GM12878 (cell line): ENCODE measurements at regions not wholly inside any gene's neighbourhood (a gene's known extent, or its start where the extent isn't known, plus 50 kb on each side); places are given as distances from the start of the nearest gene placed in this dataset.

Experiments
- ATAC-seq: fragments of 200-7000 bp; cut with Tn5 transposase; 3 replicates; pipeline ENCODE4 v1.9.1; 2020; ENCODE audit warnings: mild to moderate bottlenecking, moderate library complexity
- BruUV-seq: library from RNA; stranded (reverse); fragments of 400-500 nt; replicated peaks from 2 replicates; lab custom pipeline; 2021; lab: Mats Ljungman, UMichigan
- CTCF ChIA-PET: fragments of 300-600 bp; sonication (Branson Sonifier 250); formaldehyde crosslinking; extraction: SDS; loops from one replicate; lab custom pipeline; 2021; ENCODE audit warnings: inconsistent platforms; lab: Yijun Ruan, JAX
- POLR2A ChIA-PET: fragments of 350-600 bp; formaldehyde crosslinking; extraction: SDS; loops from one replicate; lab custom pipeline; 2021; ENCODE audit warnings: inconsistent platforms; lab: Charles Lee
- RAD21 ChIA-PET: fragments of 300-600 bp; sonication (Branson Sonifier 250); formaldehyde crosslinking; loops from one replicate; lab custom pipeline; 2023; ENCODE audit warnings: antibody characterized with exemption; ENCODE audit not compliant: unreplicated experiment; lab: Charles Lee
- SMC1A ChIA-PET: fragments of 300-600 bp; sonication (Branson Sonifier 250); formaldehyde crosslinking; loops from one replicate; lab custom pipeline; 2023; ENCODE audit not compliant: unreplicated experiment, uncharacterized antibody; lab: Charles Lee
- DNase-seq: peaks from one replicate; pipeline ENCODE4 v3.0.0-alpha.2; 2011; ENCODE audit warnings: low read depth, low spot score
- FAIRE-seq: peaks from 3 replicates; lab custom pipeline; 2011; peaks lifted over from hg19 to GRCh38; lab: Jason Lieb, UNC
- H2AFZ ChIP-seq: 2 replicates; pipeline ENCODE4 v1.6.0; 2011; ENCODE audit warnings: low read depth, low read length, control low read depth; ENCODE audit not compliant: control insufficient read depth
- H3K27ac ChIP-seq: 2 replicates; pipeline ENCODE4 v1.5.1; 2011; ENCODE audit warnings: control low read depth; ENCODE audit not compliant: control insufficient read depth, insufficient read depth
- H3K27me3 ChIP-seq, 2 experiments: replicated peaks in 1 of 2; 2 replicates each; pipeline versions ENCODE4 v1.6.0 to v1.6.1; 2011; ENCODE audit warnings: low read length in 1 of 2; ENCODE audit not compliant: control insufficient read depth in 2 of 2, insufficient read depth in 2 of 2
- H3K36me3 ChIP-seq, 2 experiments: 2 replicates each; pipeline ENCODE4 v1.5.1; 2011; ENCODE audit warnings: low read length in 1 of 2; ENCODE audit not compliant: control insufficient read depth in 2 of 2, insufficient read depth in 2 of 2
- H3K4me1 ChIP-seq: 2 replicates; pipeline ENCODE4 v1.6.1; 2011; ENCODE audit warnings: mild to moderate bottlenecking, low read length, moderate library complexity, mixed read lengths; ENCODE audit not compliant: control insufficient read depth, insufficient read depth
- H3K4me2 ChIP-seq: 2 replicates; pipeline ENCODE4 v1.6.0; 2011; ENCODE audit warnings: control low read depth; ENCODE audit not compliant: control insufficient read depth, insufficient read depth
- H3K4me3 ChIP-seq: fragments of 200-600 bp; sonication (generic); 2 replicates; pipeline ENCODE4 v1.5.1; 2016
- H3K79me2 ChIP-seq: 2 replicates; pipeline ENCODE4 v1.6.0; 2011; ENCODE audit warnings: low read length; ENCODE audit not compliant: control insufficient read depth, insufficient read depth
- H3K9ac ChIP-seq: 2 replicates; pipeline ENCODE4 v1.8.0; 2011; ENCODE audit warnings: low read length, control low read depth, mixed read lengths; ENCODE audit not compliant: control insufficient read depth, insufficient read depth
- H3K9me3 ChIP-seq: replicated peaks from 3 replicates; pipeline ENCODE4 v1.5.1; 2011; ENCODE audit warnings: mild to moderate bottlenecking, low read length; ENCODE audit not compliant: control insufficient read depth, insufficient read depth
- H4K20me1 ChIP-seq: 2 replicates; pipeline ENCODE4 v1.6.0; 2011; ENCODE audit not compliant: control insufficient read depth, insufficient read depth
- BCLAF1 ChIP-seq: fragments of 450-650 bp; IDR thresholded peaks from 2 replicates; pipeline ENCODE4 v1.6.1; 2017; ENCODE audit warnings: antibody characterized with exemption, mild to moderate bottlenecking, moderate library complexity
- CBX5 ChIP-seq: sonication (generic); IDR thresholded peaks from 2 replicates; pipeline ENCODE4 v1.6.1; 2016; ENCODE audit warnings: low read depth, moderate library complexity, mild to moderate bottlenecking, inconsistent platforms
- CHD1 ChIP-seq: IDR thresholded peaks from 2 replicates; pipeline ENCODE4 v1.6.1; 2012; ENCODE audit warnings: low read depth, low read length, improper control_type of control experiment
- POLR2AphosphoS5 ChIP-seq: IDR thresholded peaks from 2 replicates; pipeline ENCODE4 v1.6.1; 2011; ENCODE audit warnings: mild to moderate bottlenecking, low read length, inconsistent platforms
- RELB ChIP-seq: fragments of 450-650 bp; IDR thresholded peaks from 2 replicates; pipeline ENCODE4 v1.6.1; 2017; ENCODE audit warnings: low read depth, mild to moderate bottlenecking, moderate library complexity
- SKIL ChIP-seq: fragments of 450-650 bp; IDR thresholded peaks from 2 replicates; pipeline ENCODE4 v1.6.1; 2017; ENCODE audit warnings: mild to moderate bottlenecking, low read depth, inconsistent platforms; ENCODE audit not compliant: poor library complexity, severe bottlenecking
- SMC3 ChIP-seq: IDR thresholded peaks from 2 replicates; pipeline ENCODE4 v1.6.1; 2011; ENCODE audit warnings: low read length, improper control_type of control experiment, borderline replicate concordance
- ZBTB33 ChIP-seq: fragments of 450-650 bp; IDR thresholded peaks from 2 replicates; pipeline ENCODE4 v1.6.1; 2017; ENCODE audit warnings: mild to moderate bottlenecking
- WGBS: methylation state at CpG from one replicate; pipeline ENCODE4 v1.1.6; 2016; ENCODE audit warnings: low lambda C conversion rate; ENCODE audit not compliant: insufficient replicate concordance, insufficient coverage; ENCODE audit errors: missing lambda C conversion rate; 5-methylcytosine and 5-hydroxymethylcytosine counted together
- in situ Hi-C: fragments of 300-500 bp; cut with MboI; formaldehyde crosslinking; loops from 9 replicates; pipeline ENCODE4 v1.14.3; 2018; ENCODE audit warnings: mixed read lengths
- intact Hi-C: fragments of 100-400 bp; cut with micrococcal nuclease; formaldehyde crosslinking; loops from one replicate; pipeline ENCODE4 v1.14.2; 2022; ENCODE audit not compliant: unreplicated experiment

GRCh38 chr2:16123421-16123820, 183.1 kb downstream of the MYCN start:
- BruUV-seq, result no TSS peak
- in situ Hi-C loops (no loop called here), intact Hi-C loops (no loop called here)
- H3K27ac ChIP-seq, result no peak overlapping the region
- 18% methylated on average over 7 of the region's 8 CpGs for WGBS
- no peaks in the 10 kb centered on the region for H3K4me1 ChIP-seq
- CTCF ChIA-PET, result no interaction called here
- no peak overlapping the region for H3K4me2 ChIP-seq
- DNase-seq (no peak), FAIRE-seq (no peak), ATAC-seq (no peak)
- no peaks in the 10 kb centered on the region for H3K79me2 ChIP-seq
- no peak for TF ChIP-seq POLR2AphosphoS5
- POLR2A ChIA-PET, result no interaction called here
- H2AFZ ChIP-seq, result no peak overlapping the region
- RAD21 ChIA-PET, result no interaction called here
- H3K4me3 ChIP-seq, result no peak overlapping the region
- H3K27me3 ChIP-seq, result no peaks in the 10 kb centered on the region
- SMC1A ChIA-PET, result no interaction called here
- H3K36me3 ChIP-seq, result no peaks in the 10 kb centered on the region
- H3K9ac ChIP-seq, result no peak overlapping the region
- no peaks in the 10 kb centered on the region for H3K9me3 ChIP-seq
- H4K20me1 ChIP-seq, result no peaks in the 10 kb centered on the region

GRCh38 chr2:16122556-16122955, 182.2 kb downstream of the MYCN start:
- no peak overlapping the region for H3K4me3 ChIP-seq
- ChIA-PET SMC1A (no interaction called here), CTCF (no interaction called here), POLR2A (no interaction called here), RAD21 (no interaction called here)
- H3K27me3 ChIP-seq, result no peaks in the 10 kb centered on the region
- WGBS, result 43% methylated on average over 4 of the region's 4 CpGs
- no peaks in the 10 kb centered on the region for H4K20me1 ChIP-seq
- H3K9me3 ChIP-seq, result no peaks in the 10 kb centered on the region
- BruUV-seq, result no TSS peak
- DNase-seq, result no peak
- H3K36me3 ChIP-seq, result no peaks in the 10 kb centered on the region
- no peaks in the 10 kb centered on the region for H3K4me1 ChIP-seq
- no peak overlapping the region for H3K27ac ChIP-seq
- in situ Hi-C loops, result no loop called here
- H3K9ac ChIP-seq, result no peak overlapping the region
- no peak for ATAC-seq
- no peak overlapping the region for H3K4me2 ChIP-seq
- H2AFZ ChIP-seq, result no peak overlapping the region
- no peak for FAIRE-seq
- H3K79me2 ChIP-seq, result no peaks in the 10 kb centered on the region
- intact Hi-C loops, result no loop called here
- TF ChIP-seq CHD1 (no peak), SKIL (no peak), BCLAF1 (no peak), CBX5 (no peak), RELB (no peak), SMC3 (no peak), ZBTB33 (no peak)
